Inflammatory macrophage (primary cell): ENCODE measurements at regions not wholly inside any gene's neighbourhood (a gene's known extent, or its start where the extent isn't known, plus 50 kb on each side); places are given as distances from the start of the nearest gene placed in this dataset.

ENCODE experiments used
- DNase-seq, 2 donors: peaks; one replicate each; pipeline ENCODE4 v3.0.0-alpha.2; 2020 to 2022

GRCh38 chr20:39245685-39246311 lies 283.7 kb downstream of the DHX35 start:
- no peak for DNase-seq

- no peak for DNase-seq
Observed at GRCh38 chr20:39243962-39244361, 281.8 kb downstream of the DHX35 start.

GRCh38 chr20:39242614-39243013 lies 280.5 kb downstream of the DHX35 start:
- DNase-seq: no peak

- no peak for DNase-seq
Observed at GRCh38 chr20:39234520-39235095, 272.5 kb downstream of the DHX35 start.

GRCh38 chr20:39233755-39234154 lies 271.6 kb downstream of the DHX35 start:
- no peak for DNase-seq

GRCh38 chr20:39227416-39227815 lies 265.3 kb downstream of the DHX35 start:
- no peak for DNase-seq

GRCh38 chr20:39225978-39226377 lies 263.8 kb downstream of the DHX35 start:
- DNase-seq: no peak

GRCh38 chr20:39225536-39225935 lies 263.4 kb downstream of the DHX35 start:
- no peak for DNase-seq

GRCh38 chr20:39222101-39222500 lies 260.0 kb downstream of the DHX35 start:
- no peak for DNase-seq

- no peak for DNase-seq
Observed at GRCh38 chr20:39216195-39216594, 254.1 kb downstream of the DHX35 start.

- no peak for DNase-seq
Observed at GRCh38 chr20:39214828-39215227, 252.7 kb downstream of the DHX35 start.

GRCh38 chr20:39213476-39214145 lies 251.5 kb downstream of the DHX35 start:
- DNase-seq: no peak

GRCh38 chr20:39211060-39211748 lies 249.1 kb downstream of the DHX35 start:
- DNase-seq: no peak

GRCh38 chr20:39210341-39211036 lies 248.3 kb downstream of the DHX35 start:
- DNase-seq: no peak

- DNase-seq: no peak
Observed at GRCh38 chr20:39206899-39207564, 244.9 kb downstream of the DHX35 start.

- no peak for DNase-seq
Observed at GRCh38 chr20:39195582-39196021, 233.5 kb downstream of the DHX35 start.

GRCh38 chr20:39190666-39191570 lies 228.8 kb downstream of the DHX35 start:
- no peak for DNase-seq

GRCh38 chr20:39188266-39188765 lies 226.2 kb downstream of the DHX35 start:
- DNase-seq: no peak

GRCh38 chr20:39181490-39181889 lies 219.3 kb downstream of the DHX35 start:
- no peak for DNase-seq

GRCh38 chr20:39176457-39176856 lies 214.3 kb downstream of the DHX35 start:
- DNase-seq: no peak

GRCh38 chr20:39170896-39171463 lies 208.8 kb downstream of the DHX35 start:
- DNase-seq: no peak
